Daoy (cell line): ENCODE measurements at regions not wholly inside any gene's neighbourhood (a gene's known extent, or its start where the extent isn't known, plus 50 kb on each side); places are given as distances from the start of the nearest gene placed in this dataset.
A peak's percentile ranks its signal among the peaks of the same experiment; 100 is the strongest.

Experiments
- DNase-seq: peaks from one replicate; pipeline ENCODE4 v3.0.0-alpha.2; 2015; ENCODE audit warnings: low read depth

- DNase-seq: no peak
These were observed 1583.6 kb upstream of the TMEFF2 start for GRCh38 chr2:193778293-193778692.

GRCh38 chr2:193776988-193777387, 1582.3 kb upstream of the TMEFF2 start:
- DNase-seq: no peak

GRCh38 chr2:193774166-193774565, 1579.4 kb upstream of the TMEFF2 start:
- DNase-seq: no peak

- no peak for DNase-seq
These were observed 1556.6 kb upstream of the TMEFF2 start for GRCh38 chr2:193751299-193751698.

- DNase-seq: no peak
These were observed 1554.8 kb upstream of the TMEFF2 start for GRCh38 chr2:193749485-193749884.

- no peak for DNase-seq
These were observed 1548.4 kb upstream of the TMEFF2 start for GRCh38 chr2:193743089-193743488.

- DNase-seq: no peak
These were observed 1544.2 kb upstream of the TMEFF2 start for GRCh38 chr2:193738892-193739291.

GRCh38 chr2:193712912-193713311, 1518.2 kb upstream of the TMEFF2 start:
- DNase-seq: no peak

- no peak for DNase-seq
These were observed 1508.7 kb upstream of the TMEFF2 start for GRCh38 chr2:193703411-193703810.

GRCh38 chr2:193701484-193701883, 1506.8 kb upstream of the TMEFF2 start:
- no peak for DNase-seq

GRCh38 chr2:193695367-193695766, 1500.6 kb upstream of the TMEFF2 start:
- peak; percentile 6 for DNase-seq

- no peak for DNase-seq
These were observed 1499.0 kb upstream of the TMEFF2 start for GRCh38 chr2:193693758-193694157.

GRCh38 chr2:193690572-193690971, 1495.8 kb upstream of the TMEFF2 start:
- DNase-seq: no peak

GRCh38 chr2:193687195-193687594, 1492.5 kb upstream of the TMEFF2 start:
- DNase-seq: no peak

- DNase-seq: no peak
These were observed 1485.1 kb upstream of the TMEFF2 start for GRCh38 chr2:193679847-193680246.

- DNase-seq: no peak
These were observed 1475.7 kb upstream of the TMEFF2 start for GRCh38 chr2:193670478-193670877.

GRCh38 chr2:193668557-193669323, 1474.0 kb upstream of the TMEFF2 start:
- DNase-seq: no peak

- DNase-seq: no peak
These were observed 1433.2 kb upstream of the TMEFF2 start for GRCh38 chr2:193627927-193628272.

- DNase-seq: no peak
These were observed 1432.6 kb upstream of the TMEFF2 start for GRCh38 chr2:193627187-193627926.

- DNase-seq: no peak
These were observed 1413.7 kb upstream of the TMEFF2 start for GRCh38 chr2:193608451-193608850.

GRCh38 chr2:193590831-193591230, 1396.1 kb upstream of the TMEFF2 start:
- DNase-seq: no peak

GRCh38 chr2:193584522-193584938, 1389.8 kb upstream of the TMEFF2 start:
- peak; percentile 37 for DNase-seq

GRCh38 chr2:193583638-193584400, 1389.1 kb upstream of the TMEFF2 start:
- DNase-seq: peak; percentile 12
